HFFc6 (cell line): ENCODE measurements at regions not wholly inside any gene's neighbourhood (a gene's known extent, or its start where the extent isn't known, plus 50 kb on each side); places are given as distances from the start of the nearest gene placed in this dataset.

Experiments used
- DNase-seq: peaks from one replicate; pipeline ENCODE4 v3.0.0-alpha.2; 2018
- H3K27ac Mint-ChIP-seq: 2 replicates; pipeline ENCODE4 v1.8.0; 2020; ENCODE audit warnings: mild to moderate bottlenecking, mixed read lengths
- H3K27me3 Mint-ChIP-seq: 2 replicates; pipeline ENCODE4 v1.8.0; 2021; ENCODE audit warnings: mild to moderate bottlenecking, moderate library complexity, mixed read lengths; ENCODE audit not compliant: insufficient read depth
- H3K36me3 Mint-ChIP-seq: 2 replicates; pipeline ENCODE4 v1.8.0; 2021; ENCODE audit warnings: low read depth, mixed read lengths
- H3K4me1 Mint-ChIP-seq: 2 replicates; pipeline ENCODE4 v1.8.0; 2020; ENCODE audit warnings: low read depth, mixed read lengths
- H3K4me3 Mint-ChIP-seq: 2 replicates; pipeline ENCODE4 v1.8.0; 2020; ENCODE audit warnings: mild to moderate bottlenecking, moderate library complexity, mixed read lengths
- H3K9me3 Mint-ChIP-seq: 2 replicates; pipeline ENCODE4 v1.8.0; 2020; ENCODE audit warnings: mild to moderate bottlenecking, mixed read lengths
- CTCF ChIP-seq: fragments of 200-600 bp; sonication (generic); IDR thresholded peaks from 2 replicates; pipeline ENCODE4 v1.5.0; 2021; ENCODE audit warnings: antibody characterized with exemption, mild to moderate bottlenecking

- no peaks in the 10 kb centered on the region for H3K9me3 Mint-ChIP-seq
- H3K4me3 Mint-ChIP-seq: no peak overlapping the region
- no peaks in the 10 kb centered on the region for H3K27me3 Mint-ChIP-seq
- no peak for DNase-seq
- no peak overlapping the region for H3K27ac Mint-ChIP-seq
- no peaks in the 10 kb centered on the region for H3K36me3 Mint-ChIP-seq
- TF ChIP-seq CTCF: no peak
- H3K4me1 Mint-ChIP-seq: no peaks in the 10 kb centered on the region
These were observed 213.3 kb downstream of the MDFIC start for GRCh38 chr7:115135146-115135545.

GRCh38 chr7:115133248-115133647 is 211.4 kb downstream of the MDFIC start:
- Mint-ChIP-seq H3K36me3 (no peaks in the 10 kb centered on the region), H3K27me3 (no peaks in the 10 kb centered on the region), H3K9me3 (no peaks in the 10 kb centered on the region), H3K4me3 (no peak overlapping the region), H3K27ac (no peak overlapping the region), H3K4me1 (peaks cover under 1% of the 10 kb centered on the region; the same call in 1 of the 2 replicates)
- no peak for TF ChIP-seq CTCF
- DNase-seq: no peak

DNA sequence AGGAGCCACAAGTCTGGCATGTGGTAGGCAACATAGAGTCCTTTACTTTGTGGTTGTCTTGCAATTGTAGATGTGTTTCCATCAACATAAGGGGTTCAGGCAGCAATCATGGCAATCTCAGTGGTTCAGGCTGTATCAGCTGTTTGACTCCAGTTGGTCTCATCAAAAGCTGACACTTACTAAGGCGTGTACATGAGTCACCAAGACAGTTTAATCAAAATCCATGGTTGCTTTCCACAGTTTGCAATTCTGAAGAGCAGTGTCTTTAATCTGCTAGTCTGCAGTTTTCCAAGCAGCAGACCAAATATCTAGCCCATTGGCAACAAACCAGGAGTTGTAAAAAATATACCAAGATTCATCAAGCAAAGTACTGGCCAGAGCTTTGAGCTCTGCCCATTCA is 210.2 kb downstream of the MDFIC start:
- Mint-ChIP-seq H3K27me3 (no peaks in the 10 kb centered on the region), H3K27ac (no peak overlapping the region), H3K4me3 (no peak overlapping the region), H3K36me3 (no peaks in the 10 kb centered on the region), H3K4me1 (peaks cover 5% of the 10 kb centered on the region; the same call in 1 of the 2 replicates), H3K9me3 (no peaks in the 10 kb centered on the region)
- no peak for TF ChIP-seq CTCF
- no peak for DNase-seq

GRCh38 chr7:115128154-115128553 is 206.3 kb downstream of the MDFIC start:
- no peak overlapping the region for H3K4me3 Mint-ChIP-seq

GRCh38 chr7:115127399-115128021 is 205.6 kb downstream of the MDFIC start:
- Mint-ChIP-seq H3K27ac (no peak overlapping the region), H3K27me3 (no peaks in the 10 kb centered on the region), H3K4me1 (peaks cover 5% of the 10 kb centered on the region; the same call in 1 of the 2 replicates), H3K36me3 (no peaks in the 10 kb centered on the region), H3K9me3 (no peaks in the 10 kb centered on the region), H3K4me3 (no peak overlapping the region)
- TF ChIP-seq CTCF: no peak
- no peak for DNase-seq

More at GRCh38 chr7:115128154-115128553, 206.3 kb downstream of the MDFIC start:
- no peak overlapping the region for H3K27ac Mint-ChIP-seq
- H3K4me1 Mint-ChIP-seq: peaks cover 5% of the 10 kb centered on the region; the same call in 1 of the 2 replicates
- no peak for DNase-seq
- TF ChIP-seq CTCF: no peak
- H3K27me3 Mint-ChIP-seq: no peaks in the 10 kb centered on the region
- no peaks in the 10 kb centered on the region for H3K36me3 Mint-ChIP-seq
- H3K9me3 Mint-ChIP-seq: no peaks in the 10 kb centered on the region
